CD4-positive, alpha-beta T cell treated with Interleukin-17A for 4 hours (primary cell): ENCODE measurements at regions not wholly inside any gene's neighbourhood (a gene's known extent, or its start where the extent isn't known, plus 50 kb on each side); places are given as distances from the start of the nearest gene placed in this dataset.
"Not testable (repeated sequence)": the region's sequence is repeated elsewhere in the genome, so short reads cannot be mapped to it uniquely, and the experiment has no call there.

Source experiments
- DNase-seq: peaks from one replicate; pipeline ENCODE4 v3.0.0-alpha.2; 2020; ENCODE audit warnings: mixed read lengths

- DNase-seq = peak; percentile 22
Observed at GRCh38 chr17:34039759-34040555, 215.1 kb upstream of the CCL2 start.

- DNase-seq = no peak
Observed at GRCh38 chr17:34045990-34046389, 209.1 kb upstream of the CCL2 start.

GRCh38 chr17:34051046-34051445, 204.0 kb upstream of the CCL2 start:
- DNase-seq = no peak

GRCh38 chr17:34054495-34054894, 200.6 kb upstream of the CCL2 start:
- DNase-seq = no peak

DNA sequence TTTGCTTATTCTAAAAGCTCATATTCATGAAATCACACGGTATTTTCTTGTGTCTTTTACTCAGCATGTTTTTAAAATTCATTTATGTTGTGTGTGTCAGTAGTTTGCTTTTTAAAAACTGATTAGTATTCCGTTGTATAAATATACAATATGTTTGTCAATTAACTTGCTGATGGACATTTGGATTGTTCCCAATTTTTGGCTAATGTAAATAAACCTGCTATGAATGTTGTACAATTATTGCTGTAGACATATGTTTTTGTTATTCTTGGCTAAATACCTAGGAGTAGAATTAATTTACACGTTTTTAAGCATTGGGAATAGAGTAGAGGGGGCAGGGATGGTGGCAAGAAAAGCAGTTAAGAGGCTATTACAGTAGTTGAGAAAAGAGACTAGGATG, 199.5 kb upstream of the CCL2 start:
- no peak for DNase-seq

- DNase-seq = no peak
Observed at GRCh38 chr17:34059423-34060220, 195.5 kb upstream of the CCL2 start.

- no peak for DNase-seq
Observed at GRCh38 chr17:34066528-34066927, 188.6 kb upstream of the CCL2 start.

GRCh38 chr17:34067011-34067410, 188.1 kb upstream of the CCL2 start:
- DNase-seq = no peak

DNA sequence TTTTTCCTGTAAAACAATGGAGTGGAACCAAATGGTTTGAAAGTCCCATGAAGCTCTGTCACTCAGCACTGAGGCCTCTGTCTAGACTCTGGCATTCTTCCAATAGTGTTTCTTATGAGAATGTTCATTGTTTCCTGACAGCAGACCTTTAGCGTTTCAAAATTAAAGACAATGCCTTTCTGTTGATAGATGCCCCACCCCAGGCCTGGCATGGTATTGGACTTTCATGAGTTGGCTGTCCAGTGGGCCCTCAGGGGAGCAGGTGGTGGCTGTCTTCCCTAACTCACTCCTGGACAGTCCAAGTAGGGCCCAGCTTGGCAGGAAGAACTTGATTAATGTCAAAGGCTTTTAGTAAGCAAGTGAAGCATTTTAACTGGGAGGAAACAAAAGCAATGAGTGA, 186.5 kb upstream of the CCL2 start:
- no peak for DNase-seq

- no peak for DNase-seq
Observed at GRCh38 chr17:34070712-34071111, 184.4 kb upstream of the CCL2 start.

GRCh38 chr17:34071886-34072420, 183.1 kb upstream of the CCL2 start:
- no peak for DNase-seq

DNA sequence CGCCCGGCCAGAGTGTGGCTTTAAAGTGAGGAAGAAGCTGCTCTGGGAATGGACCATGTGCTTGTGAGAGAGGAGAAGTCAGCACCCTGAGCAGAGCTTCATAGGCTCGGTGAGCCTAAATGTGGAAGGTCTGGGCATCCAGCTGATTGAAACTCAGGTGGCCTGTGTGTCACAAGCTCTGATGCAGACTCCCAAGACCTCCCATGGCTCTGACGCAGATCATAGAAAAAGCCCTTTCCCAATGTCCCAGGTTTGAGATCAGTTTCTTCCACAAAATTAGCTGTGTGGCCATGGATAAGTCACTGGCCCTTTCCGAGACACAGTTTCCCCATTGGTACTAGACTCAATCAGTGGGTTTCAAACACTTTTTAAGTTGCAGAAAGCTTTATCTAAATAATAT, 180.0 kb upstream of the CCL2 start:
- no peak for DNase-seq

DNA sequence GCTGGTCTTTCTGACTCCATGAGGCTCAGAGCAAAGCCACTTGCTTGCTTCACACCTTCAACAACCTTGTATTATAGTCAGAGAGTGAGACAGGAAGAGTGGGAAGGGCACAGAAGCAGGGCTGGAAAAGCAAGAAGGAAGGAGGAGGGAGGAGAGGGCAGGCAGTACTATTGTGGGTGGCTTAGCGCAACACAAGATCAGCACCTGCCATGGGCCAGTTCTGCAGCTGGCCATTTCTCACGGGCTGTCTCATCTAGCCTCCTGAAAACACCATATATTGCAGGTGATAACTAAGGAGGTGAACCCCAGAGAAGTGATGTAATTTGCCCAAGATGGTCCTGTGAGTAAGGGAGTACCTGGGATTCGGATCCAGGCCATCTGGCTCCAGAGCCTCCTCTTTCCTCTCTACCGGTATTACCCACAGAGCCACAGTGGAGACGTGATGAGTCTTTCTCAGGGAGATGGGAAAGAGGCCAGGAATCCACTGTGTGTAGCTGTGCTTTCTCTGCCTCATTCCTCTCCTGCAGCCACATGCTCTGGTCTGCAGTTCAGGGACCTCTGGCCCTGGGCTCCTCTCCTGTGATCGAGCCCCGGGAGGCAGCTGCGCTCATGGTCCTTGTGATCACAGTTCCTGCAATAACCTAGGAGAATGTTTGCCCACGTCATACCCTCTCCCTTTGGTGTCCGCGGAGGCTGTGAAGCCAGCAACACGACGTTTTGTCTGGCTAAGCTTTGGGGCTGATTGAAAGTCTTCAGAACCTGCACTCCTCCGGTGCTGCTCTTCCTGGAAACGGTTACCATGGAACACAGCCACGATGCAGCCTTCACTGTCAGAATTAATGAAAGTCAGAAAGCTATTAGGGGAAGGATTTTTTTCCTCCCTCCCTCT, 178.1 kb upstream of the CCL2 start:
- DNase-seq = no peak

DNA sequence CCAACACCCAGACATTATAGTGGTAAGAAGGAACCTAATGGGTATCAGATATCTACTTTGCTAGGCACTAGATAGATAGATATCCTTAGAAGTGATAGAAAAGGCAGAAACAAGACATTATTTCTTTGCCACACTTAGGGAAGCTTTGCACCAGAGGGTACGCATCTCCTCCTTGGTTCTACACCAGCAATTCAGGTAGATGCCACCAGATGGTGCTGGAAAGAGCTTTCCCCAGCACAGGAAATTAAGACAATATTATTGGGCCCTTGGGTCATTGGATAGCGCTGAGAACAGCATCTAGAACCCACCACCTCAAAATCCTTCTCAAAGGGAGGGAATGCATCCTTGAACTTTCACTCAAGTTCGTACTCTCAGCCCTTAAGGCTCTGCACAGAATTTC, 173.8 kb upstream of the CCL2 start:
- DNase-seq = no peak

DNA sequence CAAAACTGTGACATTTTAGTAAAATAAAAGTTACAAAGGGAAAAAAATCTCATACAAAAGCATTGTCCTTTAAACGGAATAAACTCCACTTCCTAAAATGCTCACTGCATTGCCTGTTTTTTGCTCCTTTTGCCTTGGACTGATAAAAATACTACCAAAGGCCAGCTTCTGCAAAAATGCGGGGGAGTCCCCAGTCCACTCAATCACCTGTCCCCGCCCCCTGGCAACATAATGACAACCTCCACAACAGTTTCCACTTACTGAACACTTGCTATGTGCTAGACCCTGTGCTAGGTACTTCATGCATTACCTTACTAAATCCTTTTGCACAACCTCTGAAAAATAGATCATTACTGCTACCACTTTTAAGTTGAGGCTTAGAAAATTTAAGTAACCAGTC, 172.7 kb upstream of the CCL2 start:
- DNase-seq = no peak

- not testable (repeated sequence) for DNase-seq
Observed at GRCh38 chr17:34089042-34089441, 166.0 kb upstream of the CCL2 start.

GRCh38 chr17:34090593-34090992, 164.5 kb upstream of the CCL2 start:
- no peak for DNase-seq

DNA sequence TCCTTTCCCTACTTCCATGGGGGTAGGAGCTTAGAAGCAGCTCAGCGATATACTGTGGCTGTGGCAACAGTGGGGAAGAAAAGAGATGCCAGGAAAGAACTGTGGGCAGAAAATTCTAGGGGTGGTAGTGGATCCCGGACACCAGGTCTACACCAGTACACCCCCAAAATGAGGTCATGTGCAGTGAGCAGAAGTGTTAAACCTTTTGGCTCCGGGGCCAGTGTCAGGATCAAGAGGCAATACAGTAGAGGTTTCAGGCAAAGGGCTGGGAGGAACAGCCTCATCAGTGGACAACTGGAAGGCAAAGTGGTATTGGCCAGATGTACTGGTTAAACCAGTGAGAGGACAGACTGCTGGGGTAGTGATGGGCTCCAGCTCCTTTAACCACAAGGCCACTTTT, 163.1 kb upstream of the CCL2 start:
- no peak for DNase-seq

DNA sequence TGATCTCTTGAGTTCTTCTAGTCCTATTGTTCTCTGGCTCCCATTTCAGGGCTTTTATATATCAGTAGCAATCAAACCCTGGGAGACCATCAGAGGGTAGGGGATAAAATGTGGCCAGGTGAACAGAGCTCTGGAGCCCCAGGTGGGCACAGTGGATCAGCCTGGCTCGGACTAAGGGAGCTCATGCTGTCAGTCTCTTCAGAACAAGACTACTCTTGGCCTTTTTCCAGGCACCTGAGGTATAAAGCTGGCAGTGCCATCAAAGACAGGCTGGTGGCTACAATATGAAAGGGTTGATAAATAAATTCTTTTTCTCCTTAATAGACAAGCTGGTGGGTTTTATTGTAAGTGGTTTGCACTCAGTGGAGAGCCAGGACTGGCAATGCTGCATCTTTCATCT, 160.0 kb upstream of the CCL2 start:
- no peak for DNase-seq

- DNase-seq = no peak
Observed at GRCh38 chr17:34098699-34099098, 156.4 kb upstream of the CCL2 start.

- DNase-seq = no peak
Observed at GRCh38 chr17:34099859-34100515, 155.1 kb upstream of the CCL2 start.

GRCh38 chr17:34107019-34107418, 148.1 kb upstream of the CCL2 start:
- no peak for DNase-seq
